Breast epithelium (tissue), 3 donors: ENCODE measurements at regions not wholly inside any gene's neighbourhood (a gene's known extent, or its start where the extent isn't known, plus 50 kb on each side); places are given as distances from the start of the nearest gene placed in this dataset.

Experiments used
- POLR2A ChIP-seq: fragments of 450-650 bp; IDR thresholded peaks from one replicate; pipeline ENCODE4 v1.6.1; 2016; ENCODE audit warnings: antibody characterized with exemption, mild to moderate bottlenecking, moderate library complexity
- POLR2AphosphoS5 ChIP-seq, 3 donors: sonication (generic); formaldehyde crosslinking; IDR thresholded peaks; one replicate each; pipeline ENCODE4 v1.6.1; 2017; ENCODE audit warnings: antibody characterized with exemption in 3 of 3
- TF ChIP-seq, protein P1 (sequence below), 3 donors: fragments of 450-650 bp; IDR thresholded peaks; one replicate each; pipeline ENCODE4 v1.5.1; 2016 to 2017; ENCODE audit warnings: antibody characterized with exemption in 3 of 3, mild to moderate bottlenecking in 3 of 3, moderate library complexity in 3 of 3

DNA sequence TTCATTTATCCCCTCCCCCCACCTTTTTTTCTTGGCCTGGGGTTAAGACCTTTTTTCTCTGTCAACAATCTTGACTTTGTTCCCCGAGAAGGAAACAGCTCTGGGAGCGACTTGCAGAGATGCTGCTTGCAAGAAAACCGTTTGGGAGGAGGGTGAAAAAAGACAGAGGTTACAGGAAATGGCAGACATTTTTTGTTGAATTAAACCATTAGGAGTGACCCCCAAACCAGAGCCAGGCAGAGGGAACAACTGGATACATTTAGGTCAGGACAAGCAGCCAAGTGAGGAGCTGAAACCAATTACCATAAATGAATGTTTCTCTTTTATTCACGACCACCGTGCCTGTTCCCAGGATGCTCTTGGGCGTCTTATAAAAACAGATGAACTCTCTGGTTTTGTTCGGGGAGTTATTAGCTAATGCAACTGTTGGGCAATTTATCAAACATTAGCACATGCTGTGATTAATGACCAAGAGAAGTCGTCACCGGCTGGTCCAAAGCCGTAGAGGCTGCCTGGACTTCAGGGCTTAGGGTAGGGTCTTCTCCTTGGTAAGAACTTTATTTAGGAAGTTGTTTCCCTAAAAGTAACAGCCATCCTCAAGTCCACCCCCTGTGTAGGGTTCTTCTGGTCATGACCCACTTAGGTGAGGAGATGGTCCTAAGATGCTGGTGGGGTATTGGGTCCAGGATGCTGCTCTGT lies 141.0 kb downstream of the FOXD2 start:
- no peak for TF ChIP-seq POLR2A
- TF ChIP-seq, protein P1, sequence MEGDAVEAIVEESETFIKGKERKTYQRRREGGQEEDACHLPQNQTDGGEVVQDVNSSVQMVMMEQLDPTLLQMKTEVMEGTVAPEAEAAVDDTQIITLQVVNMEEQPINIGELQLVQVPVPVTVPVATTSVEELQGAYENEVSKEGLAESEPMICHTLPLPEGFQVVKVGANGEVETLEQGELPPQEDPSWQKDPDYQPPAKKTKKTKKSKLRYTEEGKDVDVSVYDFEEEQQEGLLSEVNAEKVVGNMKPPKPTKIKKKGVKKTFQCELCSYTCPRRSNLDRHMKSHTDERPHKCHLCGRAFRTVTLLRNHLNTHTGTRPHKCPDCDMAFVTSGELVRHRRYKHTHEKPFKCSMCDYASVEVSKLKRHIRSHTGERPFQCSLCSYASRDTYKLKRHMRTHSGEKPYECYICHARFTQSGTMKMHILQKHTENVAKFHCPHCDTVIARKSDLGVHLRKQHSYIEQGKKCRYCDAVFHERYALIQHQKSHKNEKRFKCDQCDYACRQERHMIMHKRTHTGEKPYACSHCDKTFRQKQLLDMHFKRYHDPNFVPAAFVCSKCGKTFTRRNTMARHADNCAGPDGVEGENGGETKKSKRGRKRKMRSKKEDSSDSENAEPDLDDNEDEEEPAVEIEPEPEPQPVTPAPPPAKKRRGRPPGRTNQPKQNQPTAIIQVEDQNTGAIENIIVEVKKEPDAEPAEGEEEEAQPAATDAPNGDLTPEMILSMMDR (IDR thresholded peaks at IDR 0.05) = no peak
- no peak for TF ChIP-seq POLR2AphosphoS5 (IDR thresholded peaks at IDR 0.05)
